Liver (tissue), 8 donors: ENCODE measurements at regions not wholly inside any gene's neighbourhood (a gene's known extent, or its start where the extent isn't known, plus 50 kb on each side); places are given as distances from the start of the nearest gene placed in this dataset.

Experiments used
- DNase-seq: peaks from one replicate; pipeline ENCODE4 v3.0.0-alpha.2; 2017; ENCODE audit warnings: low spot score
- H3K27ac ChIP-seq, 2 donors: one replicate each; pipeline ENCODE4 v1.7.0; 2013; ENCODE audit warnings: inconsistent platforms in 2 of 2, low read length in 2 of 2, control low read depth in 1 of 2, low read depth in 1 of 2, mild to moderate bottlenecking in 1 of 2
- H3K27me3 ChIP-seq, 4 donors: one replicate each; pipeline versions ENCODE4 v1.6.1 to v1.7.0; 2013; ENCODE audit warnings: low read length in 3 of 4, inconsistent platforms in 1 of 4, mild to moderate bottlenecking in 1 of 4, moderate library complexity in 1 of 4; ENCODE audit not compliant: control insufficient read depth in 4 of 4, insufficient read depth in 4 of 4
- H3K36me3 ChIP-seq, 4 donors: one replicate each; pipeline versions ENCODE4 v1.6.1 to v1.7.0; 2013; ENCODE audit warnings: low read length in 3 of 4, mild to moderate bottlenecking in 3 of 4, low read depth in 1 of 4, moderate library complexity in 1 of 4; ENCODE audit not compliant: control insufficient read depth in 4 of 4, insufficient read depth in 3 of 4
- H3K4me1 ChIP-seq, 4 donors: one replicate each; pipeline versions ENCODE4 v1.6.1 to v1.7.0; 2013; ENCODE audit warnings: low read length in 3 of 4, mild to moderate bottlenecking in 3 of 4, moderate library complexity in 1 of 4; ENCODE audit not compliant: control insufficient read depth in 4 of 4, insufficient read depth in 4 of 4
- H3K4me3 ChIP-seq, 3 donors: one replicate each; pipeline versions ENCODE4 v1.6.1 to v1.7.0; 2013; ENCODE audit warnings: low read length in 3 of 3, control low read depth in 1 of 3, low read depth in 1 of 3, mild to moderate bottlenecking in 1 of 3
- H3K9ac ChIP-seq, 2 donors: one replicate each; pipeline ENCODE4 v1.7.0; 2013; ENCODE audit warnings: low read length in 2 of 2, mild to moderate bottlenecking in 2 of 2, moderate library complexity in 2 of 2, control low read depth in 1 of 2, low read depth in 1 of 2
- H3K9me3 ChIP-seq, 4 donors: one replicate each; pipeline versions ENCODE4 v1.6.1 to v1.7.0; 2013; ENCODE audit warnings: low read length in 3 of 4; ENCODE audit not compliant: control insufficient read depth in 4 of 4
- ATF3 ChIP-seq: IDR thresholded peaks from 2 replicates; pipeline ENCODE4 v1.6.1; 2016; ENCODE audit warnings: antibody characterized with exemption
- CTCF ChIP-seq: fragments of 150-350 bp; IDR thresholded peaks from 2 replicates; pipeline ENCODE4 v1.5.1; 2017; ENCODE audit warnings: improper control_type of control experiment, low read depth, low read length; ENCODE audit not compliant: missing input control
- EGR1 ChIP-seq, 2 donors: IDR thresholded peaks; 2 replicates each; pipeline ENCODE4 v1.6.1; 2016 to 2018; ENCODE audit warnings: antibody characterized with exemption in 2 of 2, low read depth in 2 of 2
- FOXA1 ChIP-seq: IDR thresholded peaks from 2 replicates; pipeline ENCODE4 v1.6.1; 2016; ENCODE audit warnings: antibody characterized with exemption
- FOXA2 ChIP-seq: IDR thresholded peaks from 2 replicates; pipeline ENCODE4 v1.6.1; 2016; ENCODE audit warnings: antibody characterized with exemption
- GABPA ChIP-seq, 2 donors: IDR thresholded peaks in 1 of 2; conservative IDR thresholded peaks in 1 of 2; 2 replicates each; pipeline ENCODE4 v1.6.1; 2016; ENCODE audit warnings: antibody characterized with exemption in 2 of 2, mild to moderate bottlenecking in 1 of 2, moderate library complexity in 1 of 2
- HNF4A ChIP-seq, 2 donors: conservative IDR thresholded peaks; 2 replicates each; pipeline ENCODE4 v1.6.1; 2016; ENCODE audit warnings: antibody characterized with exemption in 2 of 2, mild to moderate bottlenecking in 2 of 2
- HNF4G ChIP-seq: IDR thresholded peaks from 2 replicates; pipeline ENCODE4 v1.6.1; 2016; ENCODE audit warnings: antibody characterized with exemption
- JUND ChIP-seq, 2 donors: IDR thresholded peaks; 2 replicates each; pipeline ENCODE4 v1.6.1; 2016; ENCODE audit warnings: antibody characterized with exemption in 2 of 2
- MAX ChIP-seq: IDR thresholded peaks from 2 replicates; pipeline ENCODE4 v1.6.1; 2016; ENCODE audit warnings: antibody characterized with exemption
- NR2F2 ChIP-seq: IDR thresholded peaks from 2 replicates; pipeline ENCODE4 v1.6.1; 2016; ENCODE audit warnings: antibody characterized with exemption
- RAD21 ChIP-seq, 2 donors: IDR thresholded peaks; 2 replicates each; pipeline ENCODE4 v1.6.1; 2016; ENCODE audit warnings: antibody characterized with exemption in 2 of 2, mild to moderate bottlenecking in 2 of 2
- REST ChIP-seq: IDR thresholded peaks from 2 replicates; pipeline ENCODE4 v1.6.1; 2016; ENCODE audit warnings: antibody characterized with exemption, mild to moderate bottlenecking
- RXRA ChIP-seq, 2 donors: IDR thresholded peaks; 2 replicates each; pipeline ENCODE4 v1.6.1; 2017 to 2018; ENCODE audit warnings: antibody characterized with exemption in 2 of 2, mild to moderate bottlenecking in 1 of 2
- SP1 ChIP-seq: IDR thresholded peaks from 2 replicates; pipeline ENCODE4 v1.6.1; 2018; ENCODE audit warnings: antibody characterized with exemption, mild to moderate bottlenecking
- TAF1 ChIP-seq: conservative IDR thresholded peaks from 2 replicates; pipeline ENCODE4 v1.6.1; 2016; ENCODE audit warnings: antibody characterized with exemption, mild to moderate bottlenecking
- YY1 ChIP-seq: IDR thresholded peaks from 2 replicates; pipeline ENCODE4 v1.6.1; 2016; ENCODE audit warnings: antibody characterized with exemption, mild to moderate bottlenecking
- ZBTB33 ChIP-seq: IDR thresholded peaks from 2 replicates; pipeline ENCODE4 v1.6.1; 2016; ENCODE audit warnings: antibody characterized with exemption
- WGBS: extraction: QIAGEN DNeasy Blood & Tissue Kit; methylation state at CpG from one replicate; pipeline ENCODE4 v1.1.7; 2013; 5-methylcytosine and 5-hydroxymethylcytosine counted together
- donor health status: healthy.
- donor health status: healthy.
- donor health status: healthy.
- donor health status: healthy.
- donor health status: healthy.

- no peak overlapping the region for H3K4me3 ChIP-seq
- WGBS = 80% methylated on average over 1 of the region's 1 CpG
- no peak for TF ChIP-seq GABPA (IDR thresholded peaks at IDR 0.05 in 1 of 2, conservative IDR thresholded peaks at IDR 0.05 in 1 of 2)
- no peak for TF ChIP-seq RXRA (IDR thresholded peaks at IDR 0.05)
- TF ChIP-seq JUND (IDR thresholded peaks at IDR 0.05) = no peak
- no peak for TF ChIP-seq HNF4G
- TF ChIP-seq MAX = no peak
- no peaks in the 10 kb centered on the region for H3K4me1 ChIP-seq
- no peaks in the 10 kb centered on the region for H3K9me3 ChIP-seq
- no peak overlapping the region for H3K9ac ChIP-seq
- H3K36me3 ChIP-seq = no peaks in the 10 kb centered on the region
- no peak for DNase-seq
- no peak overlapping the region for H3K27ac ChIP-seq
- H3K27me3 ChIP-seq = peaks cover 0 to 8% (median 1%) of the 10 kb centered on the region in 4 donors
Measured at GRCh38 chr6:127026247-127026646, 92.2 kb upstream of the RSPO3 start.

- no peaks in the 10 kb centered on the region for H3K36me3 ChIP-seq
- TF ChIP-seq RAD21 (IDR thresholded peaks at IDR 0.05) (no peak), FOXA1 (no peak), HNF4G (no peak), SP1 (no peak), ZBTB33 (no peak), NR2F2 (no peak), REST (no peak), GABPA (IDR thresholded peaks at IDR 0.05 in 1 of 2, conservative IDR thresholded peaks at IDR 0.05 in 1 of 2) (no peak), MAX (no peak), CTCF (no peak), TAF1 (no peak), RXRA (IDR thresholded peaks at IDR 0.05) (no peak), EGR1 (IDR thresholded peaks at IDR 0.05; ENCODE audit: low read depth in 2 of 2) (no peak), JUND (IDR thresholded peaks at IDR 0.05) (no peak), YY1 (no peak), FOXA2 (no peak), HNF4A (conservative IDR thresholded peaks at IDR 0.05) (no peak), ATF3 (no peak)
Measured at GRCh38 chr6:127030111-127030510, 88.4 kb upstream of the RSPO3 start.

More at GRCh38 chr6:127030111-127030510, 88.4 kb upstream of the RSPO3 start:
- Histone ChIP-seq H3K9ac (no peak overlapping the region), H3K4me3 (no peak overlapping the region), H3K27ac (no peak overlapping the region), H3K9me3 (peaks cover 0 to 5% (median 0%) of the 10 kb centered on the region in 4 donors), H3K4me1 (no peaks in the 10 kb centered on the region), H3K27me3 (peaks cover 0 to 16% (median 3%) of the 10 kb centered on the region in 4 donors)
- DNase-seq = no peak
